Fibroblast of lung (primary cell): ENCODE measurements at regions not wholly inside any gene's neighbourhood (a gene's known extent, or its start where the extent isn't known, plus 50 kb on each side); places are given as distances from the start of the nearest gene placed in this dataset.

Experiments
- CTCF ChIP-seq, 2 donors: IDR thresholded peaks in 1 of 2; conservative IDR thresholded peaks in 1 of 2; 1 replicate in 1 of 2; 2 replicates in 1 of 2; pipeline ENCODE4 v1.5.1; 2011 to 2012; ENCODE audit warnings: low read length in 2 of 2, control low read depth in 1 of 2, inconsistent platforms in 1 of 2, low read depth in 1 of 2, mild to moderate bottlenecking in 1 of 2
- EZH2 ChIP-seq: IDR thresholded peaks from 2 replicates; pipeline ENCODE4 v1.5.1; 2012; ENCODE audit warnings: low read length, control low read depth, mild to moderate bottlenecking; ENCODE audit errors: missing control alignments

- no peak for TF ChIP-seq CTCF (conservative IDR thresholded peaks at IDR 0.05 in 1 of 2, IDR thresholded peaks at IDR 0.05 in 1 of 2; ENCODE audit: low read depth in 1 of 2, low read length in 2 of 2)
- no peak for TF ChIP-seq EZH2
Measured at GRCh38 chr10:84084342-84084741, 55.0 kb upstream of the GHITM start.
